Lower leg skin (tissue), 4 donors: ENCODE measurements at regions not wholly inside any gene's neighbourhood (a gene's known extent, or its start where the extent isn't known, plus 50 kb on each side); places are given as distances from the start of the nearest gene placed in this dataset.

Experiments used
- DNase-seq, 2 donors: peaks; one replicate each; pipeline ENCODE4 v3.0.0-alpha.2; 2019; ENCODE audit warnings: low spot score in 2 of 2
- H3K4me3 ChIP-seq: fragments of 200-600 bp; sonication (generic); 2 replicates; pipeline ENCODE4 v1.5.1; 2017; ENCODE audit warnings: mild to moderate bottlenecking, low read depth; ENCODE audit not compliant: poor library complexity, severe bottlenecking
- POLR2A ChIP-seq, 2 donors: fragments of 450-650 bp; IDR thresholded peaks; one replicate each; pipeline ENCODE4 v1.6.1; 2016 to 2017; ENCODE audit warnings: antibody characterized with exemption in 2 of 2, mild to moderate bottlenecking in 1 of 2, moderate library complexity in 1 of 2
- WGBS, 2 donors: methylation state at CpG; one replicate each; pipeline ENCODE4 v1.1.5; 2018; 5-methylcytosine and 5-hydroxymethylcytosine counted together
- intact Hi-C: fragments of 100-400 bp; cut with DNase I; formaldehyde crosslinking; loops from one replicate; pipeline ENCODE4 v1.15.0; 2023; ENCODE audit warnings: low total_unique reads
- TF ChIP-seq, protein P1 (sequence below), 3 donors: fragments of 450-650 bp; IDR thresholded peaks; one replicate each; pipeline ENCODE4 v1.5.1; 2016; ENCODE audit warnings: antibody characterized with exemption in 3 of 3, mild to moderate bottlenecking in 3 of 3, moderate library complexity in 2 of 3

DNA sequence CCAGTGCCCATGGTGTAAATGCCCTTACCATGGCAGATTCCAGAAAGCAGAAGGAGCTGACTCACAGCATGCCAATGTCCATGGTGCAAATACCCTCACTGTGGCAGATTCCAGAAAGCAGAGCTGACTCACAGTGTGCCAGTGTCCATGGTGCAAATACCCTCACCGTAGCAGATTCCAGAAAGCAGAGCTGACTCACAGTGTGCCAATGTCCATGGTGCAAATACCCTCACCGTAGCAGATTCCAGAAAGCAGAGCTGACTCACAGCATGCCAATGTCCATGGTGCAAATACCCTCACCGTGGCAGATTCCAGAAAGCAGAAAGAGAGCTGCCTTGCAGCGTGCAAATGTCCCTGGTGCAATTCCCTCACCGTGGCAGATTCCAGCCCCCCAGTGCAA, 163.8 kb upstream of the SOX1 start:
- WGBS, 2 donors: 73 to 83% methylated on average over 5 of the region's 5 CpGs
- intact Hi-C loops: no loop called here

DNA sequence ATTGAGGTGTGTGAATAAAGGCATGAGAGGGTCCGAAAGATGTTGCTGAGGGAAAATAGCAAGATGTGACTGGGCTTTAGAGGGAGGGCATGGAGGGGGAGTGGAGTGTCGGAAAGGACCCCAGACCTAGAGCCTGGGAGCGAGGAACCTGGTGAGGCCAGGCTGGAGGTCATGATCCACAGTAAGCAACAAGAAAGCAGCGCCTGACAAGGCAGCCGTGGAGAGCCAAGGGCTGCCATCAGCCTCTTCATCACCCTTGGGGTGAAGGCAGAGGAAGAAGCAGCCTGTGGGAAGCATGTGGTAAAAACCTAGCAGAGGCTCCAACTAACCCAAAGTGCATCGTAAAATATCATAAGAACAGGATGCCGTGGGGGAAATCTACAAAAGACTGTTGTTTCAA, 162.8 kb upstream of the SOX1 start:
- no peak overlapping the region for H3K4me3 ChIP-seq
- intact Hi-C loops: no loop called here
- peak in 1 of 2 donors; percentile 57 for DNase-seq
- 74 to 78% methylated on average over 7 of the region's 7 CpGs for WGBS, 2 donors
- no peak for TF ChIP-seq POLR2A (IDR thresholded peaks at IDR 0.05)
- TF ChIP-seq, protein P1, sequence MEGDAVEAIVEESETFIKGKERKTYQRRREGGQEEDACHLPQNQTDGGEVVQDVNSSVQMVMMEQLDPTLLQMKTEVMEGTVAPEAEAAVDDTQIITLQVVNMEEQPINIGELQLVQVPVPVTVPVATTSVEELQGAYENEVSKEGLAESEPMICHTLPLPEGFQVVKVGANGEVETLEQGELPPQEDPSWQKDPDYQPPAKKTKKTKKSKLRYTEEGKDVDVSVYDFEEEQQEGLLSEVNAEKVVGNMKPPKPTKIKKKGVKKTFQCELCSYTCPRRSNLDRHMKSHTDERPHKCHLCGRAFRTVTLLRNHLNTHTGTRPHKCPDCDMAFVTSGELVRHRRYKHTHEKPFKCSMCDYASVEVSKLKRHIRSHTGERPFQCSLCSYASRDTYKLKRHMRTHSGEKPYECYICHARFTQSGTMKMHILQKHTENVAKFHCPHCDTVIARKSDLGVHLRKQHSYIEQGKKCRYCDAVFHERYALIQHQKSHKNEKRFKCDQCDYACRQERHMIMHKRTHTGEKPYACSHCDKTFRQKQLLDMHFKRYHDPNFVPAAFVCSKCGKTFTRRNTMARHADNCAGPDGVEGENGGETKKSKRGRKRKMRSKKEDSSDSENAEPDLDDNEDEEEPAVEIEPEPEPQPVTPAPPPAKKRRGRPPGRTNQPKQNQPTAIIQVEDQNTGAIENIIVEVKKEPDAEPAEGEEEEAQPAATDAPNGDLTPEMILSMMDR (IDR thresholded peaks at IDR 0.05): no peak

More for the DNA sequence above, 163.8 kb upstream of the SOX1 start:
- H3K4me3 ChIP-seq: no peak overlapping the region
- DNase-seq: peak in 1 of 2 donors; percentile 40
- TF ChIP-seq, protein P1 (IDR thresholded peaks at IDR 0.05): no peak
- no peak for TF ChIP-seq POLR2A (IDR thresholded peaks at IDR 0.05)

DNA sequence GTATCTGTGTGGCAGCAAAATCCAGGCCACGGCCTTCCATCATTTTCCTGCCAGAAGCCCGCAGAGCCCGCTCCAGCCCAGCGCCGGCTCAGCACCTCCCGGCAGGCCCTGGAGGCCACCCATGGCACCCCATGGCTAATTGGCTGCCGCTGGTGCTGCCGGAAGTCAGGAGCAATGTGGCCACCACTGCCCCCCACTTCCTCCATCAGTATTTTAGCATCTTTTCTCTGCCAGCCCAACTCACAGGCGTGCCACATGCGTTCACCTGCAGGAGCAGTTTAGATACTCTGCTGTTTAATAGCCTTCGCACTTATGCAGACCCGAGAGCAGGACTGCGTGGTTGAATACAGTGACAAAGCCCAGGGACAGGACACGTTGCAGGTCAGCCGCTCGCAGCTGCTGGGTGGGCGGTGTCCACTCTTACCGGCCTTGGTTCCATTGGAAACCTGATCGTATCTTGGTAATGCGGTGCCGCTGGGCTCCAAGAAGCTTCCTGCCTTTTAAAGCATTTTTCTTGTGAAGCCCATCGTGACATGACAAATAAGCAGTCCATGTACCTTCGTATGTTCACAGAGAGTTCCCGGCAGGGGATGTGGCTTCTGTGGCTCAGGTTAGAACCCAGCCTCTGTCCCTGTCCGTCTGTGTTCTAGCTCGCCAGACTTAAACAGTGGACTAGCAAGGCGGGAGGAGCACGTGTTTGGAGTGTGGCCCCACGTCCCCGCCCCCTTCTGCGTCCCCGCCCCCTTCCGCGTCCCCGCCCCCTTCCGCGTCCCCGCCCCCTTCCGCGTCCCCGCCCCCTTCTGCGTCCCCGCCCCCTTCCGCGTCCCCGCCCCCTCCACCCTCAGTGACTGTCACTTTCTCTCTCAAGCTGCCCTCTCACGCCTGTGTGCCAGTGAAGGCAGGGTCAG, 162.0 kb upstream of the SOX1 start:
- H3K4me3 ChIP-seq: no peak overlapping the region
- TF ChIP-seq, protein P1 (IDR thresholded peaks at IDR 0.05): no peak
- WGBS, 2 donors: 89% methylated on average over 45 to 47 of the region's 47 CpGs
- intact Hi-C loops: no loop called here
- peak in 1 of 2 donors; percentile 75 for DNase-seq

DNA sequence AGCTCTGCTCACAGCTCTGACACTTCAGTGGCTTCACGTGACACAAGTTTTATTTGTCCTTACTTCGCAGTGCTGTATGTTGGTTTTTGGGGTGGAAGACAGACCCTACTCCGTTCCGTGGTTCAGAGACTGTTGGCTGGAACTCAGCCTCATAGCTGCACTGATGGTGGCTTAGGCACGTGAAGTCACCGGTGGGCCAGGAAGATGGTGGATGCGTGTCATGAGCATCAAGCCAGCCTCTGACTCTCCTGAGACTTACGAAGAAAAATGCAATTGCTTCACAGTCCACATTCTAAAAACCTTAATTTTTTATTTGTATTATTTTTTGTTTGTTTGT, 161.4 kb upstream of the SOX1 start:
- intact Hi-C loops: no loop called here
- no peak overlapping the region for H3K4me3 ChIP-seq
- TF ChIP-seq POLR2A (IDR thresholded peaks at IDR 0.05): no peak
- TF ChIP-seq, protein P1 (IDR thresholded peaks at IDR 0.05): no peak
- WGBS, 2 donors: 92 to 94% methylated on average over 8 of the region's 8 CpGs
- DNase-seq: peak in 1 of 2 donors; percentile 54

DNA sequence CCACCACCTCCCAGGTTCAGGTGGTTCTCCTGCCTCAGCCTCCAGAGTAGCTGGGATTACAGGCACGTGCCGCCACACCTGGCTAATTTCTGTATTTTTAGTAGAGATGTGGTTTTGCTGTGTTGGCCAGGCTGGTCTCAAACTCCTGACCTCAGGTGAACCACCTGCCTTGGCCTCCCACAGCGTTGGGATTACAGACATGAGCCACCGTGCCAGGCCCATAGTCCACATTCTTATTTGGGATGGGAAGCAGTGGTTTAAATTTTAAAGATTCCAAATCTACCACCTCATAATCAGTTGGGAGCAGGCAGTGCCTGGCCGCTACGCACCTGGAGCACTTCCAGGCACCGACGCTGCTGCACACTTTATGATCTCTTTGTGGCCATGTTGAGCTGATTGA, 160.6 kb upstream of the SOX1 start:
- WGBS, 2 donors: 81 to 88% methylated on average over 8 of the region's 8 CpGs
- no peak for TF ChIP-seq POLR2A (IDR thresholded peaks at IDR 0.05)
- TF ChIP-seq, protein P1 (IDR thresholded peaks at IDR 0.05): no peak
- intact Hi-C loops: no loop called here
- DNase-seq: peak in 1 of 2 donors; percentile 69
- H3K4me3 ChIP-seq: no peak overlapping the region
